Forelimb muscle (tissue), 1 donor: ENCODE measurements at regions not wholly inside any gene's neighbourhood (a gene's known extent, or its start where the extent isn't known, plus 50 kb on each side); places are given as distances from the start of the nearest gene placed in this dataset.

Source experiments
- DNase-seq: peaks from one replicate; pipeline ENCODE4 v3.0.0-alpha.2; 2013; ENCODE audit warnings: low read depth

- DNase-seq = no peak
Observed at GRCh38 chr18:39558658-39559057, 1993.1 kb upstream of the CELF4 start.

DNA sequence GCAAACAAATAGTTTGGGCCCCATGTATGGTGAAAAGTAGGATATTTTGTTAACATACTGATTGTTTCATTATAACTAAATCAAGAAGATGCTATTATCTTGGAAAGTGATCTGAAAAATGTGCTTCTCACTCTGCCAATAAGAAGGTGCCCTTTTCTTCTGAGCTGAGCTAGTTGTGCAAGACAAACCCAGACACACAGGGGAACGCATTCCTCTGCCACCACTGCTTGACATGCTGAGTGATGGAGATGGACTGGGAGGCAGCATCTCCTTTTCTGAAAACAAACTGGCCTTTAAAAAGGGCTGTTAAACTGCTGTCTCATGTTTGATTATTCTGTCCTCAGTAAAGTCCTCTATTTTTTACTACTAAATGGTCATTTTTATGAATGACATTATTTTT lies 1989.9 kb upstream of the CELF4 start:
- DNase-seq = no peak

DNA sequence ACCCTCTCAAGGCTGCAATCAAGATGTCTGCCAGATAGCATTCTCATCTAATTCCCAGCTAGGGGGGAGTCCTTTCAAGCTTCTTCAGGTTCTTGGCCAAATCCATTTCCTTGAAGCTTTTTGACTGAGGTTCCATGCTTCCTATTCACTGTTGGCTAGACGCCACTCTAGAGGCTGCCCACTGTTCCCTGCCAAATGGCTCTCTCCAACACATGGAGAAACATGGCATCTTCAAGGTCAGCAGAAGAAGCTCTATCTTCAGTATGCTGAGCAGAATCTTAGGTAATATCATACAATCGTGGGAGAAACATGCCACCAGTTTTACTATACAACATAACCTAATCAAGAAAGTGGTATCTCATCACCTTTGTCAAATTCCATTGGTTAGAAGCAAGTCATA lies 1985.1 kb upstream of the CELF4 start:
- no peak for DNase-seq

DNA sequence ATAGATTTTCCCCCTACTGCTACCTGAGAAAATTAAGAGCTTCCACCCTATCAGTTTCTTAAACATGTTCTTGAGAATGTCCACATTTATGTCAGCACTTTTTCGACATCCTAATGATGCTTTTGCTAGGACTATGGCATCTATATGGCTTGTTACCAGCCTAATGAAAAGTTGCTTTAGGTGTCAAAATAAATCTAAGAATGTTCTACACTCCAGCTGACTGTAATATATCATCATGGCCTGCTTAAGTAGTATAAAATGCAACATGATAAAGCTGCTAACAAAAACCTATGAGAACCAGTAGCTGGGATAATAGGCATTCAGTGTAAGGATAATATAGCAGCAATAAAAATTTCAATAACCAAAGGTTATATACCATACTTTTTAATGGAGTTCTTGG lies 1983.5 kb upstream of the CELF4 start:
- DNase-seq = no peak

DNA sequence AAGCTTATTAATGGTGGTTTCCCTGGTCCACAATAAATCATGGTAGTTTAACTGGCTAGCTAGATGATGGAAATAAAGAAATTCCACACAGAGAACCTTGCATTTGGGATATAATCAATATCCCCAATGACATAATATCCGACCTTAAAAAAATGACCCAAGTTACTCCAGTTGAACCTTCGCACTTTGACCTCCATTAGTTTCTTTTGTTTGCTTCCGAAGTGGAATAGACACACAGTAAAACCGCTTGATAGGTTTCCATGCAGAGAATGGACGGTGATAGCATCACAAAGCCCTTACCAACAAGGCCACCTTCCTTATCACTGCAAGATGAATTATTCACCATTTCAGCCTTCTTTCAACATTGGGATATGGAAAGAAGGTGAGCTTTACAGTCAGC lies 1966.1 kb upstream of the CELF4 start:
- no peak for DNase-seq

DNA sequence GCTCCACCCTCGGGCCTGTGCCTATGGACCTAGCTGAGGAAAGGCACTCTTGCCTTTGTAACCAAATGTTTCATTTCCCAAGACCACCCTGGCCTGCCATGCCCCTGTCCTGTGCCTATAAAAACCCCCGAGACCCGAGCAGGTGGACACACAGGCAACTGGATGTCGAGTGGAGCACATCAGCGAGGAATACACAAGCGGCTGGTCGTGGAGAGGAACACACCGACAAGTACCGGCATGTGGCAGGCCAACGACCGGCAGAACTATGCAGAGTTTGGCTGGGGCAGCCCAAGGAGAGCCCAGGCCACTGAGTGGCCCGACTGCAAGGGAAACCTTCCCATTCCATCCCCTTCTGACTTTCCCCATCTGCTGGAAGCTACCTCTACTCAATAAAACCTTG lies 1963.8 kb upstream of the CELF4 start:
- DNase-seq = no peak

DNA sequence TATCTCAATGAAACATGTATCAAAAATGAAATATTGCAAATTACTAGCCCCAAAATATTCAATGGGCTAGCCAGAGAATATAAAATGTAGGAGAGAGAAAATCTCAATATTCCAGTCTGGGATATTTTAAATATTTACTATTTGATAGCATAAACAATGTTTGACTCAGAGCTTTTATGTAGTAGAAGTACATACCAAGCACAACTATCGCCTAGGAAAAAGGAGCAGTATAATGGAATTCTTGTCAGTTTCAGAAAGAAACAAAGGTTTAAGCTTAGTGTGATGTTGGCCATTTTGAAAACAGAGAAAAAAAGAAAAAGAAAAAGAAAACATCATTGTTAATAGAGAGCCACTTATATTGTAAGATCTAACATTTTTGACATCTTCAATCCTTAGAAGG lies 1961.9 kb upstream of the CELF4 start:
- no peak for DNase-seq

GRCh38 chr18:39524370-39524769 lies 1958.8 kb upstream of the CELF4 start:
- no peak for DNase-seq

DNA sequence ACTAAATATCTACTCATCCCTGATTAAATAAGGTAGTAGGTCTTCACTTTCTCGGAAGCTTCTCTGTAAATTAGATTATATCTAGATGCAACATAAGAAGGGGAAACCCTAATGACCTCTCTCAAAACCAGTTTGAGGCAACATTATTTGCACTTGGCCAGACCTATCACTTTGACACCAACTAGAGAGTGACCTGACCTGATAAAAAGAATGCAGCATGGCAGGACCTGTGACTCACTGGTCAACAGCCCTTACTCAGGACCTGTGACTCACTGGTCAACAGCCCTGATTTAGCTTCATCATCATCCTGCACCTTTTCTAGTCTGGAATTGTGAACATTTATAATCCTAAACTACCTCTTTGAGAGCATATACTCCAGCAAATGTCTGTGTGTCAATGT lies 1957.7 kb upstream of the CELF4 start:
- DNase-seq = no peak

DNA sequence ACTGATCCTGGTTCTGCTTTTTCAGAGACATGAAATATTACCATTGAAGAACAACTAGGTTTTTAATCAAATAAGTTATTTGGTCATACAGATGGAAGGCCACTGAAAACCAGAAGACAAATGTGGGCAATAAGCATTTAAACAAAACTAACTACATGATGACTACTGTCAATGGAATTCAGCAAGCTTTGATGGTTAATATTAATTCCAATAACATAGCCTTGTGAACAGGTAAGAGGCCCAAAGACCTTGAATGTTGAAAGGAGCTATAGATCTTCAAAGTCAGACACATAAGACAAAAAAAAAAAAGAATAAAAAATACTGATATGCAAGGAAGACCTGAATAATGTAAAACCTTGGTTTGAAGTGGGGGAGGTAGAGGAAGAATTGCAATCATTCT lies 1955.6 kb upstream of the CELF4 start:
- no peak for DNase-seq

DNA sequence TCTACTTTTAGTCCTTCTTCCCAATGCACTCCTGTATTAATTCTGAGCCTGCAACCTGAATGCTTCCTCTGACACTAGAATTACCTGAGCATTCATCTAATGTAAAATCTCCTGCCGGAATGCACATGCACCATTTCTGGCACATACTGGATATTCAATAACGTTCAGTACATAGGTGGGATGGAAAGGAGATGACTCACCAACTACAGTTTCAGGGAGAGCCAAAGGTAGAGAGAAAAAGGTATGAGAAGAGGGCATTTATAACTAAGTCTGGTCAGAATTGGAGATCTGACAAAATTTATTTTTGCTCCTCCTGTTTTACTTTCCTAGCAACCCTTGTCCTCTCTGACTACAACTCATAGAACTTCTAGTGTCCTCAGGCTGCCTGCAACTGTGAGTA lies 1954.1 kb upstream of the CELF4 start:
- no peak for DNase-seq

DNA sequence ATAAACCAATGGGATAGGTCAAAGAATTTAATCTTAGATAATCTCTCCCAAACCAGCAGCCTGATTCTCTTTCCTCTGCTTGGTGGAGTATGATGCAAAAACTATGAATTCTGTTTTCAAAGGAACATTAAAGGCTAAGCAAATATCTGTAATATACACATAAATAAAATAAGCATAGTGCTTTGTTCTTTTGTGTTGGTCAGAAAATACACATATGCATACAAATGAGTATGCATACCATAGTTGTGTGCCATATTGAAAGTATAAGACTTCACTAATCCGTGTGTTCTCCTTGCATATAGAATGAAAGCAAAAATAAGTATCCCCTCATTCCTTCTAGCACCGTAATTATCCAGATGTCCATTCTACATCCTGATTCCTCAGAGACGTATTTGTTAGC lies 1949.7 kb upstream of the CELF4 start:
- no peak for DNase-seq

DNA sequence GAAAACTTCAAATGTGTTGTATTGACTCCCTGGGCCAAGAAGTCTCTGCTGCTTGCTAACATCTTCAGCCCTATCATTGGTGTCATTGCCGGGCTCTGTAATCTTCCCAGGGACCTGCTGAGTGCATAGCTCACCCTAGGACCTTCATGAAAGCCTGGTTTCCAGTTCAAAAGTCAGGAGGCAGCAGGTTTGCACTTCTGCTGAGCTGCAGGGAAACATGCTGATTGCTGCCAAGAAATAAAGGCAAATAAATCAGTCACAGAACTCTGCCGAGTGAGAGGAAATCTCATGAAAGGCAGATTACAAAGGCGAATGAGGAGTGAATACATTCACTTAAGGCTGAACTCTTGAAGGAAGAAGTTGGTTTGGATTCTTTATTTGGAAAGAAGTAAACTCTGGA lies 1947.6 kb upstream of the CELF4 start:
- DNase-seq = no peak

DNA sequence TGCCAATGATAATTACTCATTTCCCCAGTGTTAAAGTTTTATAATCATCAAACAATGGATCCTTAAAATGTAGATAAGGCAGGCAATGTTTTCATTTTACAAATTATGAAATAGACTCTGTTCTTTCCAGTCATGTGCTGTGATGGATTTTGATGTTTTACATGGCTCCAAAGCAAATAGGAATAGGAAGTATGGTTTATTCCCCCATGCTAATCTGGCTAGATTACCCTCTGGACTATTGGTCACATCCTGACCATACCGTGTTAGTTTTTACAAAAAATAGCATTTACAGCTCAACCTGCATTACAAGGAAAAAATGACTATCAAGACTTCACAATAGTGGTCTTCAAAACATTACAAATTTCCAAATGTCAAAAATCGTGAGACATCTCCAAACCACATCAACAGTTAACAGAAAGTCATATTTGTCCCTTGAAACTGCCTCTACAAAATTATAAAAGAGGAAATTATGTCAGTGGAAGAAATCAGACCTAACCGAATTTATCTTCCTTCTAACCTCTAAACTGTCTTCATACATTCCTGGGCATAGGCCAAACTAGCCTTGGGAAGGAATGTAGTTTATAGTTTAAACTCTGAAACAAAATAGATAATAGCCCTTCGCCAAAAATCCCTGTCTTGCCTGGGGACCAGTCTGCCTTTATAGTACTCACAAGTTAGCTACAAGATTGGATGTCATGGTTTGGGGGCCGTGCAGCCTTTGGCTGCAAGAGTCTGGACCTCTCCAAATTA lies 1941.2 kb upstream of the CELF4 start:
- peak; percentile 2 for DNase-seq

DNA sequence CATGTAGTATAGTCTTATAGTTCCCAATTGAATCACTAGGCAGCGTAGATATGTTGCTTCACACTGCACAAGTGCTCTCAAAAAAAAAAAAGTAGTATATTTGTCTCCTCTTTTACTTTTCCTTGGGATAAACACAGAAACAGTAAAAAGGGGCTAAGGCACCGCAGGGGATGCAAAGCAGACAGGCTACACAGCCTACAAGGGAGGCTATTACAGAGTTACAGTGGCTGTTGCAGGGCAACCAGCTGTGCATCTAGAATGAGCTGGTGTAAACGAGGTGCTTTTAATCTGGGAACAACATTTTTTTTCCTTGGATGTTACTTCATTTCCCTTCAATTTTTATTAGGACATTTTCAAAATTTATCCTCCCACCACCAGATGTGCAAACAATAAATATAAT lies 1934.7 kb upstream of the CELF4 start:
- no peak for DNase-seq

- DNase-seq = no peak
Observed at GRCh38 chr18:39497821-39498220, 1932.2 kb upstream of the CELF4 start.

DNA sequence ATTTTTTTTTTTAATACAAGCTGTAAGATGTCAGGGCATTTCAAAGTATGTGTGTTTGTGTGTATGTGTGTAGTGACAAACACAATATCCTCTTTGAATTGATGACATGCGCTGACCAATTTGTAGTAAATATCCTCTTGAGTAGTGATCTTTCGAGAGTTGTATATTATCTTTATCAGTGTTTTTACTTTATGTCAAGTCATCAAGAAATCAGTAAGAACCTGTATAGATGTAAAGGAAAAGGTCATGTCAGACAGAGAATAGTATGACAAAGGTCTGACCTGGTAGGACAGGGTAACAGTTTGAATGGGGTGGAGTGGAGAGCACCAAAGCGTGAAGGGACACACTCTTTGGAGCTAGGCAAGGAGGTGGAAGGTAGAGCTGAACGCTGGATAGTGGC lies 1931.4 kb upstream of the CELF4 start:
- no peak for DNase-seq

- no peak for DNase-seq
Observed at GRCh38 chr18:39494211-39494896, 1928.8 kb upstream of the CELF4 start.

GRCh38 chr18:39491408-39491807 lies 1925.8 kb upstream of the CELF4 start:
- no peak for DNase-seq

DNA sequence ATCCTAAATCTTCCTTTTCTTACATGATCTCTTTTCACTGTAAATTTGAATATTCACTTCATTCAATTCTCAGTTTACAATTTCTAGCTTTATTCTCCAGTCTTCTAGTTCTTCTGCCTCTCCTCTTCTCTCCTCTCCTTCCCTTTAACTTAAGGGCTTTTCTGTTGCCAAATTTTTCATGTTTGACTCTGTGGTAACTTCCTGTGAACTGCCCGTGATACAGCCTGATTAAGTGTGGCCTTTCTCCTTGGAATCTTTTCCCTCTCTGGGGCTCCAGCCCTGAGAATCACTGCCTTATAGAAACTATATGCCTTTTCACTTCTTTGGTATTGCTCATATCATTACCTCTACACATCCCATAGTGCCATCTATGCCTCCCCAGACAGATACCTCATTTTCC lies 1923.8 kb upstream of the CELF4 start:
- no peak for DNase-seq

GRCh38 chr18:39487932-39488331 lies 1922.3 kb upstream of the CELF4 start:
- DNase-seq = no peak

DNA sequence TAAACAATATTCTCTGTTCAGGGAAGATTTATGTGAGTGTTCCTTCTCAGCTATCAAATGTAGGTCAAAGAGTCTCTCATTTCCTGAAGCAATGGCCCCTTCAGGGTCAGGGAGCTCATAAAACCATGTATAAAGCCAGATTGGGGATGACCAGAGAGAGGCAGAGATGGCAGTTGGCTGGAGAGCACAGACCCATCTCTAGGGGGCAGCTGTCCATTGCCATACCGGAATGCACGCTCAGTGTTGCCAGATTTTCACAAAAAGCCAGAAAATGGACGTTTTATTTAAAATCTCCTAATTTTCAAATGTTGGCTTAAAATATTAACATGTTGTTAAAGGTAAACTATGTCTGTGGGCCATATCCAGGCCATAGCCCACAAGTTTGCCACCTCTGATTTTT lies 1920.7 kb upstream of the CELF4 start:
- DNase-seq = no peak

DNA sequence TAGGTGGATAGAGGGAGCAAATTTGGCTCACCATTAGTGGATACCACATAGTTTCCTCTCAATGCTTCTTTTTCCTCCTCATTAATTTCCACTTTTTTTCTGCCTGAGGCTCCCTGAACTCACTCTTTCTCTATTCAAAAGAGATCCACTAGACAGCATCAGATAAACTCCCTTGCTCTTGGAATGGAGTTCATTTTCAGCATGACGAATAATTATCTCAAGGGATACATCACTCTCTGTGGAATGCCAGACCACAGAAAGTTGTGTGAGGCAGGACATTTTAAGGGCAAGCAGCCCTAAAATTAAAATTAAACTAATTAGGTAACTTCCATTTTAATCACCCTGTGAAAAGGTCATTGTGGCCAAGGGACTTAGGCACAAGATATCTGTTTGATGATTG lies 1920.1 kb upstream of the CELF4 start:
- no peak for DNase-seq

DNA sequence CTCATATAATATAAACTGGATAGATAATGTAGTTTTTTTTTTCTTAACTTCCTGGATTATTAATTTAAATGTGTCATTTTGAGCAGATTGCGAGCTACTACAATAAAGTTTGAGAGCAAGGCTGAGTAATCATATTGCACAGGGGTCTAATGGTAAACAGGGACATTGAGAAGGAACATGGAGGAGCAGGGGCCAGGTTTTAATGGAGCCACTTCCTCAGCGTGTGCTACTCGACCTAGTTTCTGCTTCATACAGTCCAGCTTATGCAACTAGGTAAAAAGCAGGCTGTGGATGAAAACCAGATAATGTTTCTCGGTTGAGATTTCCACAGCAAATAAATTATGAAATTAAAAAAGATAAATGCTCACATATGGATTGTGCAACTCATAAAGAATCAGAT lies 1915.7 kb upstream of the CELF4 start:
- DNase-seq = no peak
